KMS-11 (cell line): ENCODE measurements at regions not wholly inside any gene's neighbourhood (a gene's known extent, or its start where the extent isn't known, plus 50 kb on each side); places are given as distances from the start of the nearest gene placed in this dataset.

Source experiments
- H2AFZ ChIP-seq: fragments of 200-600 bp; sonication (generic); 2 replicates; pipeline ENCODE4 v1.6.1; 2016; ENCODE audit warnings: antibody characterized with exemption, mixed run types, low read depth
- H3K27ac ChIP-seq: fragments of 200-600 bp; sonication (generic); 2 replicates; pipeline ENCODE4 v1.6.1; 2016; ENCODE audit warnings: mild to moderate bottlenecking, mixed run types
- H3K27me3 ChIP-seq: fragments of 200-600 bp; sonication (generic); 2 replicates; pipeline ENCODE4 v1.6.1; 2017; ENCODE audit warnings: mild to moderate bottlenecking, low read depth, mixed run types, moderate library complexity; ENCODE audit not compliant: insufficient read depth
- H3K36me3 ChIP-seq: fragments of 200-600 bp; sonication (generic); 2 replicates; pipeline ENCODE4 v1.6.1; 2017; ENCODE audit warnings: mild to moderate bottlenecking, mixed run types; ENCODE audit not compliant: insufficient read depth
- H3K4me1 ChIP-seq: fragments of 200-600 bp; sonication (generic); 2 replicates; pipeline ENCODE4 v1.6.1; 2016; ENCODE audit warnings: mild to moderate bottlenecking, low read depth, mixed run types; ENCODE audit not compliant: poor library complexity, severe bottlenecking
- H3K4me2 ChIP-seq: fragments of 200-600 bp; sonication (generic); 2 replicates; pipeline ENCODE4 v1.7.0; 2016; ENCODE audit warnings: mild to moderate bottlenecking, mixed run types
- H3K4me3 ChIP-seq: fragments of 200-600 bp; sonication (generic); IDR thresholded peaks from 2 replicates; pipeline ENCODE4 v1.6.1; 2017; ENCODE audit warnings: low read depth, low read length, mixed read lengths; ENCODE audit not compliant: insufficient read depth
- H3K79me2 ChIP-seq: fragments of 200-600 bp; sonication (generic); 2 replicates; pipeline ENCODE4 v1.6.1; 2016; ENCODE audit warnings: low read depth, mixed run types; ENCODE audit not compliant: insufficient read depth
- H3K9ac ChIP-seq: fragments of 200-600 bp; sonication (generic); 2 replicates; pipeline ENCODE4 v1.6.1; 2016; ENCODE audit warnings: mild to moderate bottlenecking, mixed run types
- H4K20me1 ChIP-seq: fragments of 200-600 bp; sonication (generic); 2 replicates; pipeline ENCODE4 v1.6.1; 2016; ENCODE audit warnings: mild to moderate bottlenecking, mixed run types; ENCODE audit not compliant: insufficient read depth
- TF ChIP-seq, protein P1 (sequence below): fragments of 200-600 bp; sonication (generic); conservative IDR thresholded peaks from 2 replicates; pipeline ENCODE4 v1.6.1; 2017; ENCODE audit warnings: low read depth, mild to moderate bottlenecking, antibody characterized with exemption, low read length, moderate library complexity, mixed read lengths

DNA sequence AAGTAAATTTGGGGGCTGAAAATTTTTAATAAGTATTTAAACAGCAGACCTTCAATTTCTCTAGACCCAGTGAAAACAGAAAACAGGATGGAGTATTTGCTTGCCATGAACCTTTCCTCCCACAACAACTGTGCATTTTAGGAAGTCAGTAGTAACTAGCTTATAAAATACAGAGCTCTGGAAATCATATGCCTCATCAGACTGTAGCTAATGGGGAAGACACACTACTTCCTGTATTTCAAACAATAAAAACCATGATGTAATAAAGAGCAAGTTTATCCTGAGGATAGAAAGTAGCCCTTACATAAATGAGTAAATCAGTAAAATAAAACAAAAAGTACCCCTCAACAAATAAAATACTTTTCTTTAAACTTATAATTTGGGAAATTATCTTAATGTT lies 280.1 kb upstream of the ZFP42 start:
- H3K4me3 ChIP-seq, result no peak overlapping the region
- H3K4me2 ChIP-seq, result no peak overlapping the region
- no peaks in the 10 kb centered on the region for H3K36me3 ChIP-seq
- H3K27ac ChIP-seq, result no peak overlapping the region
- TF ChIP-seq, protein P1, sequence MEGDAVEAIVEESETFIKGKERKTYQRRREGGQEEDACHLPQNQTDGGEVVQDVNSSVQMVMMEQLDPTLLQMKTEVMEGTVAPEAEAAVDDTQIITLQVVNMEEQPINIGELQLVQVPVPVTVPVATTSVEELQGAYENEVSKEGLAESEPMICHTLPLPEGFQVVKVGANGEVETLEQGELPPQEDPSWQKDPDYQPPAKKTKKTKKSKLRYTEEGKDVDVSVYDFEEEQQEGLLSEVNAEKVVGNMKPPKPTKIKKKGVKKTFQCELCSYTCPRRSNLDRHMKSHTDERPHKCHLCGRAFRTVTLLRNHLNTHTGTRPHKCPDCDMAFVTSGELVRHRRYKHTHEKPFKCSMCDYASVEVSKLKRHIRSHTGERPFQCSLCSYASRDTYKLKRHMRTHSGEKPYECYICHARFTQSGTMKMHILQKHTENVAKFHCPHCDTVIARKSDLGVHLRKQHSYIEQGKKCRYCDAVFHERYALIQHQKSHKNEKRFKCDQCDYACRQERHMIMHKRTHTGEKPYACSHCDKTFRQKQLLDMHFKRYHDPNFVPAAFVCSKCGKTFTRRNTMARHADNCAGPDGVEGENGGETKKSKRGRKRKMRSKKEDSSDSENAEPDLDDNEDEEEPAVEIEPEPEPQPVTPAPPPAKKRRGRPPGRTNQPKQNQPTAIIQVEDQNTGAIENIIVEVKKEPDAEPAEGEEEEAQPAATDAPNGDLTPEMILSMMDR, result no peak
- no peaks in the 10 kb centered on the region for H3K79me2 ChIP-seq
- H3K9ac ChIP-seq, result no peak overlapping the region
- H3K27me3 ChIP-seq, result no peaks in the 10 kb centered on the region
- H2AFZ ChIP-seq, result no peak overlapping the region
- no peaks in the 10 kb centered on the region for H4K20me1 ChIP-seq
- H3K4me1 ChIP-seq, result no peaks in the 10 kb centered on the region

DNA sequence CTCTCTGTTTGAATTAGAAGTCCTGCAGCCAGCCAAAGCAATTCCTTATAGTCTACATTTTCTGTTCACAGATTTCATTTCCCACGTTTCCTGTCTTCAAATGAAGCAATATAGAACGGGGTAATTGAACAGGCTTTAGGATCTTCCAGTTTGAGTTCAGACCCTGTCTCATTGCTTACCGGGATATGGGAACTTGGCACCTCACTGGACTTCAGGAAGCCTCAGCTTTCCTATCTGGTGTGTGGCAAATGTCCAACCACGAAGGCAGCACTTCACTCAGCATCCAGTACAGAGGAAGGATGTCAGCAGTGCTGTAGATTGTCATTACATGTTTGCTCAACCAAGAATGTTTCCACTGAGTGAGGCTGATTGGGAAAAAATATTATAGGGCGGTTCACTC lies 271.1 kb upstream of the ZFP42 start:
- Histone ChIP-seq H2AFZ (no peak overlapping the region), H3K36me3 (no peaks in the 10 kb centered on the region), H3K9ac (no peak overlapping the region), H3K27me3 (no peaks in the 10 kb centered on the region), H3K27ac (no peak overlapping the region), H4K20me1 (no peaks in the 10 kb centered on the region), H3K4me2 (no peak overlapping the region), H3K79me2 (no peaks in the 10 kb centered on the region), H3K4me3 (no peak overlapping the region), H3K4me1 (no peaks in the 10 kb centered on the region)
- TF ChIP-seq, protein P1, result no peak

DNA sequence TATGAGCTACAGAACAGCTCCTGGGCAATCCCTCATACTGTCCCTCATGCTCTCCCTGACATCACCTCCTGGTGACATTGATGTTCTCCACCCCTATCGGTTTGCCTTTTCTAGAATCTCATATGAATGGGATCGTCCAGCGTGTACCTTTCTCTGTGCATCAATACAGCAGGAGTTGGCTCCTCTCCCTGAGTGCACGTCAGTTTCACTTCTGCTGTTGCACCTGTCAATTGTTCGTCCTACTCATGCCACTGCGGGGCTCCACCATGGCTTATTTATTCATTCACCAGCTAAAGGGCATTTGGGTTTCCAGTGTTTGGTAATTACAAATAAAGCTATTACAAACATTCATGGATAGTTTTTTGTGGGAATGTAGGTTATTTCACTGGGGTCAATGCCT lies 269.1 kb upstream of the ZFP42 start:
- Histone ChIP-seq H3K36me3 (no peaks in the 10 kb centered on the region), H3K79me2 (no peaks in the 10 kb centered on the region), H3K4me2 (no peak overlapping the region), H3K27ac (no peak overlapping the region), H3K27me3 (no peaks in the 10 kb centered on the region), H4K20me1 (no peaks in the 10 kb centered on the region), H3K4me3 (no peak overlapping the region), H3K4me1 (no peaks in the 10 kb centered on the region), H2AFZ (no peak overlapping the region), H3K9ac (no peak overlapping the region)
- TF ChIP-seq, protein P1, result no peak

DNA sequence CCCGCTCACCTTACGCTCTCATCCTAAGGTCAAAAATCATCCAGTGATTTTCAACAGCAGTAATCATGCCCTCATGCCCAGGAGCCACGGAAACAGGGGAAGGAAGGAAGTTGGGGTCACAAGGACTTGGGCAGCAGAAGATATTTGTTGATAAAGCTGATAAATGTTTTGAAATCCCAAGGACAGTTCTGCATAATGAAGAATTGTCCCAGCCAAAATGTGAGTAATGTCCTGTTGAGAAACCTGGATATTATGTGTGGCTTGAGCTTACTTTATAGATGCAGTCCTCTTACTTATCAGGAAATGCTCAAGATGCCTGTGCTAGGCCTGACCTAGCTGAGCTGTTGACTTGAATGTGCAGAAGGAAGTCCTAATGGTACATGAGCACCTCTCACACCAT lies 263.0 kb upstream of the ZFP42 start:
- TF ChIP-seq, protein P1, result no peak

More for the DNA sequence above, 263.0 kb upstream of the ZFP42 start:
- Histone ChIP-seq H4K20me1 (no peaks in the 10 kb centered on the region), H3K4me1 (no peaks in the 10 kb centered on the region), H2AFZ (no peak overlapping the region), H3K36me3 (no peaks in the 10 kb centered on the region), H3K9ac (no peak overlapping the region), H3K79me2 (no peaks in the 10 kb centered on the region), H3K27me3 (no peaks in the 10 kb centered on the region), H3K4me2 (no peak overlapping the region), H3K4me3 (no peak overlapping the region), H3K27ac (no peak overlapping the region)
